ENCODE measurements at regions not wholly inside any gene's neighbourhood (a gene's known extent, or its start where the extent isn't known, plus 50 kb on each side); places are given as distances from the start of the nearest gene placed in this dataset.

- Mint-ChIP-seq H3K9me3 (ENCODE audit: insufficient read depth) (no peaks in the 10 kb centered on the region), H3K27ac (no peak overlapping the region), H3K27me3 (peaks cover 5% of the 10 kb centered on the region), H3K4me3 (no peak overlapping the region), H3K4me1 (peaks cover 2% of the 10 kb centered on the region)
- Histone ChIP-seq H3K79me2 (ENCODE audit: control insufficient read depth, insufficient read depth, low read length) (no peaks in the 10 kb centered on the region), H3K9me3 (ENCODE audit: control extremely low read depth in 1 of 3, control insufficient read depth in 2 of 3, insufficient read depth in 1 of 3, low read length in 2 of 3) (no peaks in the 10 kb centered on the region), H2AFZ (ENCODE audit: insufficient read depth, low read depth, low read length, poor library complexity, severe bottlenecking) (peak overlapping the region; percentile 69), H4K20me1 (ENCODE audit: control insufficient read depth, insufficient read depth, low read length, poor library complexity, severe bottlenecking) (no peaks in the 10 kb centered on the region), H3K27me3 (replicated peaks in 1 of 4; ENCODE audit: control extremely low read depth in 1 of 4, control insufficient read depth in 3 of 4, insufficient read depth in 4 of 4, low read length in 3 of 4) (peaks cover 0 to 12% (median 1%) of the 10 kb centered on the region in 4 experiments), H3K9ac (ENCODE audit: low read length) (no peak overlapping the region), H3K4me2 (replicated peaks; ENCODE audit: low read depth, low read length, poor library complexity, severe bottlenecking) (peak overlapping the region; percentile 70), H3K4me1 (ENCODE audit: control insufficient read depth in 2 of 2, insufficient read depth in 2 of 2, low read length in 2 of 2) (peaks cover 3 to 7% of the 10 kb centered on the region in 2 donors), H3K4me3 (ENCODE audit: control extremely low read depth in 1 of 5, extremely low read depth in 1 of 5, insufficient read depth in 1 of 5, low read depth in 2 of 5, low read length in 4 of 5) (no peak overlapping the region), H3K36me3 (replicated peaks in 1 of 2; ENCODE audit: control extremely low read depth in 1 of 2, control insufficient read depth in 1 of 2, extremely low read depth in 1 of 2, insufficient read depth in 2 of 2, low read length in 1 of 2) (no peaks in the 10 kb centered on the region), H3K27ac (ENCODE audit: low read length in 2 of 2) (no peak overlapping the region)
- ATAC-seq (ENCODE audit: low read depth), result no peak
- TF ChIP-seq CTCF (IDR thresholded peaks at IDR 0.05) (no peak), EZH2 (IDR thresholded peaks at IDR 0.05; ENCODE audit: borderline replicate concordance, insufficient read depth, low read depth, low read length, poor library complexity, severe bottlenecking) (no peak)
- WGBS (ENCODE audit: insufficient coverage), result no CpG with 5 or more reads among the region's 3 CpGs
- ChIA-PET POLR2A (no interaction called here), CTCF (interaction anchor here (1.7 to 2.2 kb wide), 4 partner anchors 56 to 548 kb away, joined by 11 to 17 read pairs (median 14); no protein-coding TSS in a partner anchor)
- DNase-seq, result no peak
- intact Hi-C loops (cut with micrococcal nuclease), result loop anchor here (1.0 to 5.0 kb wide), 6 partner anchors 55 to 585 kb away; no protein-coding TSS in a partner anchor
These were observed 58.7 kb upstream of the MYL10 start for GRCh38 chr7:101687791-101688182.

GRCh38 chr7:101688183-101688831 is 59.2 kb upstream of the MYL10 start:
- peak; percentile 87 for DNase-seq
- peak; percentile 91 for ATAC-seq (ENCODE audit: low read depth)
- intact Hi-C loops (cut with micrococcal nuclease), result loop anchor here (1.0 to 5.0 kb wide), 5 partner anchors 54 to 548 kb away; no protein-coding TSS in a partner anchor
- Histone ChIP-seq H4K20me1 (ENCODE audit: control insufficient read depth, insufficient read depth, low read length, poor library complexity, severe bottlenecking) (no peaks in the 10 kb centered on the region), H3K4me2 (replicated peaks; ENCODE audit: low read depth, low read length, poor library complexity, severe bottlenecking) (peak overlapping the region; percentile 70), H3K27ac (ENCODE audit: low read length in 2 of 2) (no peak overlapping the region), H3K36me3 (replicated peaks in 1 of 2; ENCODE audit: control extremely low read depth in 1 of 2, control insufficient read depth in 1 of 2, extremely low read depth in 1 of 2, insufficient read depth in 2 of 2, low read length in 1 of 2) (no peaks in the 10 kb centered on the region), H3K4me1 (ENCODE audit: control insufficient read depth in 2 of 2, insufficient read depth in 2 of 2, low read length in 2 of 2) (peaks cover 3 to 7% of the 10 kb centered on the region in 2 donors), H3K9me3 (ENCODE audit: control extremely low read depth in 1 of 3, control insufficient read depth in 2 of 3, insufficient read depth in 1 of 3, low read length in 2 of 3) (no peaks in the 10 kb centered on the region), H2AFZ (ENCODE audit: insufficient read depth, low read depth, low read length, poor library complexity, severe bottlenecking) (peak overlapping the region; percentile 69), H3K9ac (ENCODE audit: low read length) (no peak overlapping the region), H3K79me2 (ENCODE audit: control insufficient read depth, insufficient read depth, low read length) (no peaks in the 10 kb centered on the region), H3K27me3 (replicated peaks in 1 of 4; ENCODE audit: control extremely low read depth in 1 of 4, control insufficient read depth in 3 of 4, insufficient read depth in 4 of 4, low read length in 3 of 4) (peaks cover 0 to 12% (median 1%) of the 10 kb centered on the region in 4 experiments), H3K4me3 (ENCODE audit: control extremely low read depth in 1 of 5, extremely low read depth in 1 of 5, insufficient read depth in 1 of 5, low read depth in 2 of 5, low read length in 4 of 5) (peak overlapping the region in 1 of 5 experiments; percentile 15)
- Mint-ChIP-seq H3K9me3 (ENCODE audit: insufficient read depth) (no peaks in the 10 kb centered on the region), H3K27ac (no peak overlapping the region), H3K27me3 (peaks cover 5% of the 10 kb centered on the region), H3K4me1 (peaks cover 2% of the 10 kb centered on the region), H3K4me3 (no peak overlapping the region)
- TF ChIP-seq CTCF (IDR thresholded peaks at IDR 0.05), result peak; percentile 93
- TF ChIP-seq EZH2 (IDR thresholded peaks at IDR 0.05; ENCODE audit: borderline replicate concordance, insufficient read depth, low read depth, low read length, poor library complexity, severe bottlenecking), result no peak
- ChIA-PET POLR2A (no interaction called here), CTCF (interaction anchor here (0.7 to 2.2 kb wide), 9 partner anchors 56 to 1070 kb away, joined by 3 to 14 read pairs (median 5); no protein-coding TSS in a partner anchor)
- WGBS (ENCODE audit: insufficient coverage), result 6% methylated on average over 36 of the region's 43 CpGs
